Trophoblast cell (in vitro differentiated cells and primary cell): ENCODE measurements at regions not wholly inside any gene's neighbourhood (a gene's known extent, or its start where the extent isn't known, plus 50 kb on each side); places are given as distances from the start of the nearest gene placed in this dataset.

ENCODE experiments used
- DNase-seq, 2 donors: peaks; one replicate each; pipeline ENCODE4 v3.0.0-alpha.2; 2016
- H2AFZ ChIP-seq: 2 replicates; pipeline ENCODE4 v1.6.1; 2013; ENCODE audit warnings: low read length, moderate library complexity, mild to moderate bottlenecking; ENCODE audit not compliant: insufficient read depth, poor library complexity
- H2AK5ac ChIP-seq: 2 replicates; pipeline ENCODE4 v1.6.1; 2013; ENCODE audit warnings: mild to moderate bottlenecking, low read length
- H2BK120ac ChIP-seq: 2 replicates; pipeline ENCODE4 v1.6.1; 2013; ENCODE audit warnings: low read length, mild to moderate bottlenecking, moderate library complexity; ENCODE audit not compliant: insufficient read depth, poor library complexity
- H2BK12ac ChIP-seq: 2 replicates; pipeline ENCODE4 v1.6.1; 2013; ENCODE audit warnings: mild to moderate bottlenecking, low read length, moderate library complexity
- H2BK5ac ChIP-seq: 2 replicates; pipeline ENCODE4 v1.6.1; 2013; ENCODE audit warnings: low read length, low read depth, moderate library complexity, mild to moderate bottlenecking; ENCODE audit not compliant: poor library complexity
- H3K14ac ChIP-seq: 2 replicates; pipeline ENCODE4 v1.6.1; 2013; ENCODE audit warnings: mild to moderate bottlenecking, low read length
- H3K18ac ChIP-seq: 2 replicates; pipeline ENCODE4 v1.6.1; 2013; ENCODE audit warnings: mild to moderate bottlenecking, low read length
- H3K23ac ChIP-seq: 2 replicates; pipeline ENCODE4 v1.6.1; 2013; ENCODE audit warnings: low read length
- H3K27ac ChIP-seq: 2 replicates; pipeline ENCODE4 v1.5.1; 2013; ENCODE audit warnings: low read depth, mild to moderate bottlenecking, inconsistent platforms, low read length, moderate library complexity
- H3K27me3 ChIP-seq: 2 replicates; pipeline ENCODE4 v1.6.1; 2013; ENCODE audit warnings: inconsistent platforms, mild to moderate bottlenecking, low read length, moderate library complexity; ENCODE audit not compliant: insufficient read depth
- H3K36me3 ChIP-seq, 2 experiments: 1 replicate in 1 of 2; 2 replicates in 1 of 2; pipeline ENCODE4 v1.6.1; 2013; ENCODE audit warnings: low read length in 2 of 2, mild to moderate bottlenecking in 2 of 2, moderate library complexity in 1 of 2; ENCODE audit not compliant: insufficient read depth in 2 of 2, control insufficient read depth in 1 of 2
- H3K4ac ChIP-seq: 2 replicates; pipeline ENCODE4 v1.6.1; 2013; ENCODE audit warnings: low read depth, mild to moderate bottlenecking, low read length, moderate library complexity
- H3K4me1 ChIP-seq, 2 experiments: 1 replicate in 1 of 2; 2 replicates in 1 of 2; pipeline ENCODE4 v1.6.1; 2013; ENCODE audit warnings: low read length in 2 of 2, mild to moderate bottlenecking in 2 of 2, moderate library complexity in 1 of 2; ENCODE audit not compliant: insufficient read depth in 2 of 2, control insufficient read depth in 1 of 2
- H3K4me2 ChIP-seq: 2 replicates; pipeline ENCODE4 v1.6.1; 2013; ENCODE audit warnings: inconsistent platforms, mild to moderate bottlenecking, low read length, moderate library complexity
- H3K4me3 ChIP-seq: 2 replicates; pipeline ENCODE4 v1.5.1; 2013; ENCODE audit warnings: mild to moderate bottlenecking, low read depth, low read length, inconsistent platforms
- H3K79me1 ChIP-seq: one replicate; pipeline ENCODE4 v1.6.1; 2013; ENCODE audit warnings: low read length
- H3K79me2 ChIP-seq: 2 replicates; pipeline ENCODE4 v1.6.1; 2013; ENCODE audit warnings: low read length, mild to moderate bottlenecking; ENCODE audit not compliant: control insufficient read depth, insufficient read depth, poor library complexity
- H3K9ac ChIP-seq: 2 replicates; pipeline ENCODE4 v1.6.1; 2013; ENCODE audit warnings: mild to moderate bottlenecking, low read length
- H3K9me3 ChIP-seq: 2 replicates; pipeline ENCODE4 v1.6.1; 2013; ENCODE audit warnings: low read depth, mild to moderate bottlenecking, control low read depth, inconsistent platforms, low read length; ENCODE audit not compliant: insufficient read depth
- H4K12ac ChIP-seq: 2 replicates; pipeline ENCODE4 v1.6.1; 2013; ENCODE audit warnings: low read depth, mild to moderate bottlenecking, low read length, moderate library complexity
- H4K8ac ChIP-seq: 2 replicates; pipeline ENCODE4 v1.6.1; 2013; ENCODE audit warnings: low read depth, mild to moderate bottlenecking, low read length, moderate library complexity
- H4K91ac ChIP-seq: one replicate; pipeline ENCODE4 v1.6.1; 2013; ENCODE audit warnings: low read depth, mild to moderate bottlenecking, low read length, moderate library complexity
- WGBS: extraction: QIAGEN DNeasy Blood & Tissue Kit; methylation state at CpG from one replicate; pipeline ENCODE4 v1.1.7; 2013; ENCODE audit warnings: missing lambda C conversion rate; ENCODE audit not compliant: insufficient read length, insufficient coverage; ENCODE audit errors: extremely low coverage; 5-methylcytosine and 5-hydroxymethylcytosine counted together

DNA sequence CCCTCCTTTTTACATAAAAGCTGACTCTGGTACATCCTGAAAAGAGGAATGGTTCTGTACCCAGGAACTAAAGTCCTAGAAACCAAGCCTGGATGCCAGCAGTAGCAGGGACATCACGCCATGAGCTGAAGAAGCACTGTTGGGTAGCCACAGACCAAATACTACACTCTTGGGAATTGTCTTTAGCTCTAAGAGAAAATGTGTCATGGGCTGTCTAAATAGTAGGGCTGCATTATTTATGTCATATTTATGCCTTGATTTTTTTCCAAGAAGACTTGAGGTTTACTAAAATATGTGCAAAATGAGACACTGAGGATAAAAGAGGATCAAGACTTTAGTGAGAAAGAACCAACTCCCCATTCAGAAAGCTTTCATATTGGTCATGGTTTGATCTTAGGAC is 213.6 kb downstream of the RAB38 start:
- Histone ChIP-seq H3K79me2 (no peaks in the 10 kb centered on the region), H4K12ac (no peak overlapping the region), H3K23ac (no peak overlapping the region), H3K36me3 (no peaks in the 10 kb centered on the region), H4K91ac (no peak overlapping the region), H3K4me2 (no peak overlapping the region), H3K4ac (no peak overlapping the region), H2BK12ac (no peak overlapping the region), H3K4me3 (no peak overlapping the region), H4K8ac (no peak overlapping the region), H3K27me3 (no peaks in the 10 kb centered on the region), H3K79me1 (no peaks in the 10 kb centered on the region), H3K18ac (no peak overlapping the region), H3K14ac (no peak overlapping the region), H3K9me3 (no peaks in the 10 kb centered on the region), H2AK5ac (no peak overlapping the region), H3K9ac (no peak overlapping the region), H2AFZ (no peak overlapping the region), H3K4me1 (no peaks in the 10 kb centered on the region), H3K27ac (no peak overlapping the region), H2BK5ac (no peak overlapping the region), H2BK120ac (no peak overlapping the region)
- no CpG with 5 or more reads among the region's 1 CpG for WGBS
- no peak for DNase-seq

GRCh38 chr11:87957961-87958360 is 217.3 kb downstream of the RAB38 start:
- Histone ChIP-seq H4K8ac (no peak overlapping the region), H2AFZ (no peak overlapping the region), H2BK12ac (no peak overlapping the region), H3K9ac (no peak overlapping the region), H3K27me3 (no peaks in the 10 kb centered on the region), H3K4me1 (no peaks in the 10 kb centered on the region), H3K36me3 (no peaks in the 10 kb centered on the region), H3K79me2 (no peaks in the 10 kb centered on the region), H4K12ac (no peak overlapping the region), H4K91ac (no peak overlapping the region), H3K4me2 (no peak overlapping the region), H3K14ac (no peak overlapping the region), H3K18ac (no peak overlapping the region), H3K23ac (no peak overlapping the region), H2BK120ac (no peak overlapping the region), H3K4ac (no peak overlapping the region), H3K9me3 (no peaks in the 10 kb centered on the region), H3K27ac (no peak overlapping the region), H3K79me1 (no peaks in the 10 kb centered on the region), H2BK5ac (no peak overlapping the region), H2AK5ac (no peak overlapping the region), H3K4me3 (no peak overlapping the region)
- DNase-seq: no peak
- WGBS: no CpG with 5 or more reads among the region's 4 CpGs

- WGBS: no CpG with 5 or more reads among the region's 4 CpGs
- Histone ChIP-seq H2BK5ac (no peak overlapping the region), H2AFZ (no peak overlapping the region), H4K8ac (no peak overlapping the region), H2BK120ac (no peak overlapping the region), H3K23ac (no peak overlapping the region), H3K9ac (no peak overlapping the region), H3K4ac (no peak overlapping the region), H3K9me3 (no peaks in the 10 kb centered on the region), H3K14ac (no peak overlapping the region), H3K36me3 (no peaks in the 10 kb centered on the region), H3K79me1 (no peaks in the 10 kb centered on the region), H3K4me2 (no peak overlapping the region), H4K12ac (no peak overlapping the region), H3K27ac (no peak overlapping the region), H2AK5ac (no peak overlapping the region), H3K18ac (no peak overlapping the region), H3K79me2 (no peaks in the 10 kb centered on the region), H3K27me3 (no peaks in the 10 kb centered on the region), H2BK12ac (no peak overlapping the region), H3K4me3 (no peak overlapping the region), H4K91ac (no peak overlapping the region), H3K4me1 (no peaks in the 10 kb centered on the region)
- DNase-seq: no peak
Measured at GRCh38 chr11:87954476-87954875, 220.8 kb downstream of the RAB38 start.

- H3K9me3 ChIP-seq: no peaks in the 10 kb centered on the region
- H4K8ac ChIP-seq: no peak overlapping the region
- no peak overlapping the region for H3K4ac ChIP-seq
- H3K79me1 ChIP-seq: no peaks in the 10 kb centered on the region
- H3K36me3 ChIP-seq: no peaks in the 10 kb centered on the region
- no peak overlapping the region for H2BK120ac ChIP-seq
- no peak overlapping the region for H3K9ac ChIP-seq
- H3K4me2 ChIP-seq: no peak overlapping the region
- H3K27me3 ChIP-seq: no peaks in the 10 kb centered on the region
- H2AFZ ChIP-seq: no peak overlapping the region
- H3K23ac ChIP-seq: no peak overlapping the region
- WGBS: no CpG with 5 or more reads among the region's 4 CpGs
- no peak overlapping the region for H2BK12ac ChIP-seq
- no peak overlapping the region for H3K14ac ChIP-seq
- no peak overlapping the region for H4K12ac ChIP-seq
- H2AK5ac ChIP-seq: no peak overlapping the region
- no peak overlapping the region for H3K27ac ChIP-seq
- no peak overlapping the region for H3K4me3 ChIP-seq
- H4K91ac ChIP-seq: no peak overlapping the region
- no peak overlapping the region for H3K18ac ChIP-seq
- H2BK5ac ChIP-seq: no peak overlapping the region
- no peaks in the 10 kb centered on the region for H3K79me2 ChIP-seq
- H3K4me1 ChIP-seq: no peaks in the 10 kb centered on the region
- no peak for DNase-seq
Measured at GRCh38 chr11:87942786-87943185, 232.5 kb downstream of the RAB38 start.
